ENCODE measurements at regions not wholly inside any gene's neighbourhood (a gene's known extent, or its start where the extent isn't known, plus 50 kb on each side); places are given as distances from the start of the nearest gene placed in this dataset.

DNA sequence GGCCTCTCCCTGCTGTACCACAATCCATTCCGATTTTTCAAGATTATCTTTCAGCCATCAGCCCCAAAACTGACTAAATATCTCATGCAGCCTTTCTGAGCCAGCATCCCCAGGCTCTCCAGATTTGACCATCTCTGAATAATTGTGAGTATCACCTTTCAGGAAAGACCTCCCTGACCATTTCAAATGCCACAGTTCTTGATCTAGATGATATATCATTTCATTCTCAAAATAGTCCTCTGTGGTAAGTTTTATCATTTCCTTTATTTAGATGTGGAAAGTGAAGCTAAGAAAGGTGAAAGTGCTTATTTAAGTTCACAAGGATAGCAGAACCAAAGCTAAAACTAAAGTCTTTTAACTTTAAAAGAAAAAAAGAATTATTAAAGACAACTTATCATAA, 244.0 kb downstream of the PLPP3 start:
- DNase-seq (ENCODE audit: low read depth, low spot score) = no peak
- in situ Hi-C loops (cut with HindIII; ENCODE audit: low pct_unique_long_range_greater_than_20kb, low sequenced_read_pairs) = no loop called here

DNA sequence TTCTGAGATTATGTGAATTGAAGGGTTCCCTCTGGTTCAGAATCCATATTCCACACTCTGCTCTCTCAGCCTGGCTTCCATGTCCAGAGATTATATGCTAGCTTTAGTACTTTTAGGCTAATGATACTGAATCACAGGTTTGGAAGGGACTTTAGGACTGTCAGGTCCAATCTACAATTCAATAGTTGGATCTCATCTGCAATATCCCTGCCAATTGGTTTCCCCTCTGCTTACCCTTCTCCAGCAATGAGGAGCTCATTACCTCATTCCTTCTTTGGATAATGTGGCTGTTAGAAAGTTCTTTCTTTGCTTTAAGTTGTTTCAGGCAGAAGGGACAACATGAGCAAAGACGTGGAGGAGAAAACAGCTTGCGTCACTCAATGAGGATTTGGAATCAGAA, 245.3 kb downstream of the PLPP3 start:
- in situ Hi-C loops (cut with HindIII; ENCODE audit: low pct_unique_long_range_greater_than_20kb, low sequenced_read_pairs) = no loop called here
- DNase-seq (ENCODE audit: low read depth, low spot score) = no peak

DNA sequence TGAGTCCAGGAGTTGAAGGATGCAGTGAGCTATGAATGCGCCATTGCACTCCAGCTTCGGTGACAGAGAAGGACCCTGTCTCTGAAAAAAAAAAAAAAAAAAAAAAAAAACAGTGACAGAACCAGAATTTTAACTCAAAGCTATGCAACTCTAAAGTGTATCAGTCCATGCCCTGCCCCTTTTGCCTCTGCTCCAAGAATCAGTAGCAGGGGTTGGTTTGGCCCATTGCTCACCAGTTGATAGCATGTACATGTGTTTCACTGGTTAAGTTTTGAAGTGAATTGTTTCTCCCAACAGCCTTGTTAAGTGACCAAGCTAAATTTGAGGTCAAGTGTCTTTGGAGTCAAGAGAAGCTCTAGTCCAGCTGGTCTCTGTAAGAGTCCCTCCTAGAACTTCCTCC, 245.9 kb downstream of the PLPP3 start:
- DNase-seq (ENCODE audit: low read depth, low spot score) = no peak
- in situ Hi-C loops (cut with HindIII; ENCODE audit: low pct_unique_long_range_greater_than_20kb, low sequenced_read_pairs) = no loop called here

DNA sequence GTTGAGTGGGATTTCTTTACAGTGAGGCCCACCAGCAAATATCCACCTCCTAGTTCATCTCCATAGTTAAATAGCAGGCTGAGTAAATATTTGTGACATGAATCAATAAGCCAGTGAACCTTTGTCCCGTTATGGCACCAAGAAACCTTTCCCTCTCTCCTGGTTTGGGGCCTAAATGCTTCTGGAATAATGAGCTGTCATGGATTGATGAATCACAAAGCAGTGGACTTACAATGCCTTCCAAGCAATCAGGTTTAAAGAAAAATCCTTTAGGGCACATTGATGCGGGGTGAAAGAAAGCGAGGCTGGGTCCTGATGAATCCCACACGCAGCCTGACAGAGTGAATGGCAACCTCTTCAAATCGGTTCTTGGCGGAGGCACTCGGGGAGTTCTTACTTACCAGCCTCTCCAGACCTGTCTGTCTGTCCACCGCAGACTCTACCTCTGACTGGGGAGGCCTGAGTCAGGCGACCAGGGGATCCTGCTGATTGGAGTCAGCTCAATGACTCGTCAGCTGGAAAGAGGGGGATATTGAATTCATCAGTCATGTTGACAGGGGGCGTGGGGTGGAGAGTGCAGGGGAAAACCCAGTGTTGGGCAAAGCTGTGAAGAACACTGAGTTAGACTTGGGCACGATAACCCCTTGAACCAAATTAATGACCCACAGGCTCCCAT, 247.3 kb downstream of the PLPP3 start:
- no peak for DNase-seq (ENCODE audit: low read depth, low spot score)
- in situ Hi-C loops (cut with HindIII; ENCODE audit: low pct_unique_long_range_greater_than_20kb, low sequenced_read_pairs) = no loop called here

DNA sequence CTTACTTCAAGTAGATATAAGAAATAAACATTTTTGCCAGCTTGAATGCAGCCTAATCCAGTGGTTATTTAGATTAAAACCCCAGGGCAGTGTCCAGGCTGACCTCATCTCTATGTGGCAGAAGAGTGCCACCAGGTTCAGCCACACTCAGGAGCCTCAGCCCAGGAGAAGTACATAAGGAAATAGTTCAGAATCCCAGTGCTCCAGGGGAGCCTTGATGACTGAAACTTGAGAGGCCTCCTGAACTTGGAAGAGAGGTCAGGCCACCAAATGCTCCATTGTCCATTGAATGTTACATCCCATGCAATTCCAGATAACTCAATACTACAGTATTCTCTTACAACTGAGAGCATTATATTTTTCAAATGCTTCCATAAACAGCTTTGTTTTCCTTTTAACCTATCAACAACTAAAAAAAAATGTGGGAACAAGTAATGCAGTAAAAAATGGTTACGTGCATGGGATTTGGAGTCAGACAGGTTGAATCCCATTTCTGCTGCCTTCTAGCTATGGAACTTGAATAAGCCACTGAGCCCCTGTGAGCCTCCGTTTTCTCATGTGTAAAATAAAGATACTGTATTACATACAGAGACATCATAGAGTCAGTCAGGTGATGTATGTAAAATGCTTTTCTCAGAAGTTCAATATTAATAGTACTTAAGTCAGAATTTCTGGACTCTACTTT, 248.0 kb downstream of the PLPP3 start:
- in situ Hi-C loops (cut with HindIII; ENCODE audit: low pct_unique_long_range_greater_than_20kb, low sequenced_read_pairs) = no loop called here
- peak; percentile 47 for DNase-seq (ENCODE audit: low read depth, low spot score)

DNA sequence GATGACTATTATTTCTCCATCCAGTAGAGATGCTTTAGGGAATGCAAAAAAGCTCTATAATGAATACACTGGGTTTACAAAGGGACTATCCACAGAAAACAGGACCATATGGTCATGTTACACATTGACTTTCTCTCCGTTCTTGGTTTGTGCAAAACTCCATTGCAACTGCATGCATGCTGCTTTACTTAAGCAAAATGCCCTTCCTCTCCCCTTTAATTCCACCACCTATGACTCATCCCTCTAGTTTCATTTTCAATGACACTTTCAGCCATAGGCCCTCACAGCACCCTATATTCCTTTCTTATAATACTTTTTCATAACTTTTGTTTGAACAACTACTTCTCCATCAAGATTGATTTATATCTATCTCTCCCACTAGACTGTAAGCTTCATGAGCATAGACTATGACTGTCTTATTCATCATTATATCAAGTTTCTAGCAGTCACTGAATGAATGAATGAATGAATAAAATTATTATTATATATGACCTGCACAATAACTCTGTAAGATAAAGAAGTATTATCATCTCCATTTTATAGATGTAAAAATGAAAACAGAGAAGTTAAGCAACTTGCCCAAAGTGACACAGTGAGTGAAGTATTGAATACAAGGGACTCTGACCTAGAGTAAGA, 248.9 kb downstream of the PLPP3 start:
- peak; percentile 9 for DNase-seq (ENCODE audit: low read depth, low spot score)
- in situ Hi-C loops (cut with HindIII; ENCODE audit: low pct_unique_long_range_greater_than_20kb, low sequenced_read_pairs) = no loop called here

DNA sequence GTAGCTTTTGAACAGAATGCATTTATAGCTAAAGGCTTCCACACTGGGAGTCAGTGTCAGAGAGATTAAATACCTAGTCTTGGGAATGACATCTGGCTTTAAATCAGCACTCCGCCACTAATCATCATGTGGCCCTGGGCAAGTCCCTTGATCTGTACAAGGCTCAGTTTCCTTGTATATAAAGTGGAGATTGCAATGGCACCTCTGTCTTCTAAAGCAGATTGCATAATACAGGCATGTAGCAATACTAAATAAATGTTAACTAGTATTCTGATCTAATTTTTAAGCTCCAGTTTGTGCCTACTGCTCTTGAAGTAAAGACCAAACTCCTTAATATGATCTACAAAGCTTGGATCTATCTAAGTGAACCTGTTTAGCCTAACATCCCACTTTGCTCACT, 249.4 kb downstream of the PLPP3 start:
- in situ Hi-C loops (cut with HindIII; ENCODE audit: low pct_unique_long_range_greater_than_20kb, low sequenced_read_pairs) = no loop called here
- peak; percentile 4 for DNase-seq (ENCODE audit: low read depth, low spot score)

DNA sequence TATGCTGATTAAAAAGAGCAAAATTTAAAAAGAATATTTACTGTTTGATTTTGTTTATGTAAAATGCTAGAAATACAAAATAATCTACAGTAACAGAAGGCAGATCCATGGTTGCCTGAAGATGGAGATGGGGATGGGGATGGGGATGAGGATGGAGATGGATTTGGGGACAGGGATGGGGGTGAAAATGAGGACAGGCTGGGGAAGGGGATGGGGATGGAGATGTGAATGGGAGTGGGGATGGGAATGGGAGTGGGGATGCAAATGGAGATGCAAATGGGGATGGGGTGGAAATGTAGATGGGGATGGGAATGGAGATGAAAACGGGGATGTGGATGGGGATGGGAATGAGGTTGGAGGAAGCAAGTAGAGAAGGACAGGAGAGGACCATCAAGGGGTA, 252.2 kb downstream of the PLPP3 start:
- no peak for DNase-seq (ENCODE audit: low read depth, low spot score)
- in situ Hi-C loops (cut with HindIII; ENCODE audit: low pct_unique_long_range_greater_than_20kb, low sequenced_read_pairs) = no loop called here

DNA sequence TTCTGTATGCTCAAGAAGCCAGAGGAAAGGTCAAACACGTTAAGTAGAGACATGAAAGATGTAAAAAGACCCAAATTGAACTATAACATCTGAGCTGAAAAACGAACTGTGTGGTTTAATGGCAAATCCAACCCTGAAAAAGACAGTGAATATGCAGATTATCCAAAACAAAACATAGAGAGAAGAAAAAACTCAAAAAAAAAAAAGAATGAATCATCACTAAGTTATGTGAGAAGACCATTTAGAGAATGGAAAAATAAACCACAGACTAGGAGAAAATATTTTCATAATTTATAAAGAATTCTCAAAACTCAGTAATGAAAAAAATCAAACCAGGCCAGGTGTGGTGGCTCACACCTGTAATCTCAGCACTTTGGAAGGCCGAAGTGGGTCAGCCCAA, 253.3 kb downstream of the PLPP3 start:
- in situ Hi-C loops (cut with HindIII; ENCODE audit: low pct_unique_long_range_greater_than_20kb, low sequenced_read_pairs) = no loop called here
- no peak for DNase-seq (ENCODE audit: low read depth, low spot score)

DNA sequence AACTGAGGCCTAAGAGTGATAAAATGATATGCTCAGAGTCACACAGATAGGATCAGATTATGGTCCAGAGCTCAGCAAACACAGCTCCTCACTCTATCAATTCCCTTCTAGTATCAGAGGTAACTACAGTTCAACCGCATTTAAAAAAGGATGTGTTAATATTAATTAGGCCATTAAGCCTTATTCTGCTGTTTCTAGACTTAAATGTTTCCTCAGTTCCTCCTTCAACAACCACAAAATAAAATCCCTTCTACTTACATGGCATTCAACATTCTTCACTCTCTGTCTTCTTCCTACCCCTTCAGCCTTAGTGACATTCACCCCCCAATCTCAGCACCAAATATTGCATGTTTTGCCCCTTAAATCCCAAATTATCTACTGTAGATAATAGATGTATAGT, 254.9 kb downstream of the PLPP3 start:
- no peak for DNase-seq (ENCODE audit: low read depth, low spot score)
- in situ Hi-C loops (cut with HindIII; ENCODE audit: low pct_unique_long_range_greater_than_20kb, low sequenced_read_pairs) = no loop called here

DNA sequence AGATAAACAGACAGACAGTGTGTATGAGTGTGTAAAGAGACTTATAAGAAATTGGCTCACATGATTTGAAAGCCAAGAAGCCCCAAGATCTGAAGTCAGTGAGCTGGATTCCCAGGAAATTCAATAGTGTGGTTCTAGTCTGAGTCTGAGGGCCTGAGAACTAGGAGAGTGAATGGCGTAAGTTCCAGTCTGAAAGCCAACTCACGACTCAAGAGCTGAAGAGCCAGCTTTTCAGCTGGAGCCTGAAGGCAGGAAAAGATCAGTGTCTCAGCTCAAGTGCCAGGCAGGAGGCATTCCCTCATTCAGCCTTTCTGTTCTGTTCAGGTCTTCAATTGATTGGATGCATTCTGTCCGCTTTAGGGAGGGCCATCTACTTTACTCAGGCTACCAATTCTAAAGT, 257.2 kb downstream of the PLPP3 start:
- in situ Hi-C loops (cut with HindIII; ENCODE audit: low pct_unique_long_range_greater_than_20kb, low sequenced_read_pairs) = no loop called here
- DNase-seq (ENCODE audit: low read depth, low spot score) = no peak

DNA sequence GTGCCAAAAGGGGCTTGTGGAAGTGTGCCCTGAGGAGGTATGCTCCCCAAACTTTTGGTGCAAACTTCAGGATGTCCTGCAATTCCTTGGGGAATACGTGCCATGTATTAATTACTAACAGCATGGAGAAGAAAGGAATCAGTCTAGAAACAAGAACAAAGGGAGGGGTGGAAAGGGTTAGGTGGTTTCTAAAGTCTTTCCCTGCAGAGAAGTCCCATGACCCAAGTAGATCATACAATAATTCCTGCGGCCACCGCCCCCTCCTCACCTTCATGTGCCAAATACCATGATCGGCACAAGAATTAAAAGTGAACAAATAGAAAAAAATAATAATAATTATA, 258.2 kb downstream of the PLPP3 start:
- DNase-seq (ENCODE audit: low read depth, low spot score) = no peak
- in situ Hi-C loops (cut with HindIII; ENCODE audit: low pct_unique_long_range_greater_than_20kb, low sequenced_read_pairs) = no loop called here

DNA sequence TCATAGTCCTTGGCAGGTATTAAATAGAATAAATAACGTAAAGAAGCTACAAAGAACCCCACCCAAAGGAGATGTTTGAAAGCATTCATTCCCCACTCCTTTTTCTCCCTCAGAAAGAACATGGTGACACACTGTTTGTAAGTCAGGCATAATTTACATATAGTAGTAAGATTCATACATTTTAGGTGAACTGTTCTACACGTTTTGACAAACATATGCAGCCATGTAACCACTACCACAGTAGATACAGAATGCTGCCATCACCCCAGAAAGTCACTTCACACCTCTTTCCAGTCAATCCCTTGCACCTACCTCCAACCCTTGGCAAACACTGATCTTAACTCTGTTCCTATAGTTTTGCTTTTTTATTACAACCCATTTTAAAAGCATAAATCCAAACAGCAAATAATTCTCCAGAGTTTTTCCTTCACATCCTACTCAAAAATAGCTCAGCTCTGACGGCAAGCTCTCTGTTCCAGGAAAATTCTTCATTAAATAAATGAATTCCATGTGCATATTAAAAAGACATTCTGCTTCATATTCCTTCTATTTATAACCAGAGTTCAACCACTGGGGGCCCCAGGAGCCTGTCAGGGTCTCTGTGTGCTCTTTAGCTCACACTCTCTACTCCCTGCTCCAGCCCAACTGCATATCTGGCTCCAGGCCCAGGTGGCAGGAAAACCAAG, 258.8 kb downstream of the PLPP3 start:
- no peak for DNase-seq (ENCODE audit: low read depth, low spot score)
- in situ Hi-C loops (cut with HindIII; ENCODE audit: low pct_unique_long_range_greater_than_20kb, low sequenced_read_pairs) = no loop called here

DNA sequence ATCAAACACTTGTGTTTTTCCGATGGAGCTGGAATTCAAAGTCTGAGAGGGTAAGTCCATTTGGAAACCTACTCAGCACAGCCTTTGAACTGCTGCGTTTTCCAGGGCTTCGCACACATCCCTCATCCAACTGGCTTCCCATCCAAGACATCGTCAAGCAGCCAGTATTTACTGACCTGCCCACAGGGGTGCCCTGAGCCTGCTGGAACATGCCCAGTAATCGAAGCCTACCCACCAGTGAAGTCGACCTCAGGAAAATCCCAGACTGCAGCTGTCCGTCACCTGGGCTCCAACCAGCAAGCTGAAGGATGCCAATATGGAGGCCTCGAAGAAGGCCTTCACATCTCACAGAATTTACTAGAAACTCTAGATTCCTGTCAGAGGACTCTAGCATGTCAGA, 261.6 kb downstream of the PLPP3 start:
- in situ Hi-C loops (cut with HindIII; ENCODE audit: low pct_unique_long_range_greater_than_20kb, low sequenced_read_pairs) = no loop called here
- no peak for DNase-seq (ENCODE audit: low read depth, low spot score)

DNA sequence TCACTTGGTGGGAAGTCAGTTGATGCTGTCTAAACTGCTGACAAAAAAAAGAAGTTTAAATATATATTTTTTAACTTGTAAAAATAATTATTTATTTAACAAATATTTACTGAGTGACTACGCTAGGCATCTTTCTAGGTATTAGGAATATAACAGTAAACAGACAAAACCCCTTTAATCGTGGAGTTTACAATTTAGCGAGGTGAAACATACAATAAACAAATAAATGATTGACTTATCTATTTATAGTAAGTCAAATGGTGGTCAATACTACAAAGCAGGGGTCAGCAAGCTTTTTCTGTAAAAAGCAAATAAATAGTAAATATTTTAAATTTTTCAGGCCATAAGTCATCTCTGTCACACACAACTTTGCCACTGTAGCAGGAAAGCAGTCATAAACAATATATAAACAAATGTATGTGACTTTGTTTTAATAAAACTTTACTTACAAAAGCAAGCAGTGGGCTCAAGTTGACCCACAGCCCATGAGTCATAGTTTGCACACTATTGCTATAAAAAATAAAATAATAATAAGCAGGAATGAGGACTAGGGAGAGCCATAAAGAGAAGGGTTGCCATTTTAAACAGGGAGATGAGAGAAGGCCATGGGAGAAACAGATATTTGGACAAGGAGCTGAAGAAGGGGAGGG, 263.9 kb downstream of the PLPP3 start:
- no peak for DNase-seq (ENCODE audit: low read depth, low spot score)
- in situ Hi-C loops (cut with HindIII; ENCODE audit: low pct_unique_long_range_greater_than_20kb, low sequenced_read_pairs) = no loop called here

DNA sequence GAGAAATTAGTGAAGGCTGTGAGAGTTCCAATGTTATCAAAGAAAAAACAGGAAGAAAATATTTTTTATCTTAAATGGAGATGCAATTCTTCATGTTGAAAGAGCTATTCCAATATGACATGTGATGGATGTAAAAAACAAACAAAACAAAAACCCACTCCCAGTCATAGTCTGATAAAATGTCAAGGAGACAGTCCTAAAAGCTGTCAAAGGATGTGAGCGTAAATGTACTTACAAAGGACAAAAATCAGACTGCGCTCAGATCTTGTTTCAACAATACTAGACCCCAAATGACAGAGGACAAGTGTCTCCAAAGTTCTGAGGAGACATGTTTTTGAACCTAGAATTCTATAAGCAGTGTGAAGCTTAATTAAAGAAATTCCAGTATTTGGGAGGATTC, 265.8 kb downstream of the PLPP3 start:
- no peak for DNase-seq (ENCODE audit: low read depth, low spot score)
- in situ Hi-C loops (cut with HindIII; ENCODE audit: low pct_unique_long_range_greater_than_20kb, low sequenced_read_pairs) = no loop called here

DNA sequence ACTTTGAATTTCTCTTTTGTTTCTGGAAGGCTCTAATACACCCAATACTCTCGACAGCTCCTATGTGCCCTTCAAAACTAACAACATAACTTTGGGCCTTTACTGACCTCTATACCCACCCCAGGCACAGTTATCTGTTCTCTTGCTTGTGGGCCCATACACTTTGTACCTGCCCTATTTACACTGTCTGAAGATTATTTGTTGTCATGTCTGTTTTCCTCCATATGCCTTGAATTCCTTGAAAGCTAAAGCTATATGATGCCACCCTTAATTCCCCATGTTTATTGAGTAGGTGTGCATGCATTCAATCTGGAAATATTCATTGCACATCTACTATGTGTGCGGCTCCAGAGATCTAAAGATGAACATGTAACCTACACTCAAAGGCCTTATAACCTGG, 267.6 kb downstream of the PLPP3 start:
- DNase-seq (ENCODE audit: low read depth, low spot score) = no peak

DNA sequence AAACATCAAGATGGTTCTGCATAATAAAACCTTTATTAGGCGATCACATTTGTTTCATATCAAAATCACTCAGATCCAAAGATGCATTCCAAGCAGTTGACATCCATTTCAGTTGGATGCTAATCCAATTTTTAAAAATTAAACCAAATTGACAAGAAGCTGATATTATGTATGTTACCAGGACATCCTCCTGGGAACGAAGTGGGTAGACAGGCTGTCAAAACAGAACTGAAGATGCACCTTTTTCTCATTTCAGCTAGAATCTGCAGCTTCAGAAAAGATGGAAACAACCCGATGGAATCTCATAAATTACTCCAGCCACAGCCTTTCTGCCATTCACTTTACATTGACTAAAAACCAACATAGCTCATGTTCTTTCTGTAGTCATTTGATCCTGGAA, 268.4 kb downstream of the PLPP3 start:
- in situ Hi-C loops (cut with HindIII; ENCODE audit: low pct_unique_long_range_greater_than_20kb, low sequenced_read_pairs) = no loop called here
- DNase-seq (ENCODE audit: low read depth, low spot score) = no peak

More for the DNA sequence above, 267.6 kb downstream of the PLPP3 start:
- in situ Hi-C loops (cut with HindIII; ENCODE audit: low pct_unique_long_range_greater_than_20kb, low sequenced_read_pairs) = no loop called here

Measured in SK-MEL-5 (cell line).